ENCODE measurements at regions not wholly inside any gene's neighbourhood (a gene's known extent, or its start where the extent isn't known, plus 50 kb on each side); places are given as distances from the start of the nearest gene placed in this dataset.

- Mint-ChIP-seq H3K36me3 (ENCODE audit: insufficient read depth) (no peaks in the 10 kb centered on the region), H3K4me3 (no peak overlapping the region), H3K27me3 (ENCODE audit: low read depth) (no peaks in the 10 kb centered on the region), H3K4me1 (ENCODE audit: low read depth) (no peaks in the 10 kb centered on the region), H3K9me3 (peaks cover 4% of the 10 kb centered on the region)
- DNase-seq = no peak
- ATAC-seq = no peak
Measured at GRCh38 chr3:30131191-30131590, 475.2 kb upstream of the TGFBR2 start.

- H3K4me3 Mint-ChIP-seq = no peak overlapping the region
- H3K36me3 Mint-ChIP-seq (ENCODE audit: insufficient read depth) = no peaks in the 10 kb centered on the region
- ATAC-seq = no peak
- no peaks in the 10 kb centered on the region for H3K4me1 Mint-ChIP-seq (ENCODE audit: low read depth)
- no peaks in the 10 kb centered on the region for H3K27me3 Mint-ChIP-seq (ENCODE audit: low read depth)
- H3K9me3 Mint-ChIP-seq = peaks cover 10% of the 10 kb centered on the region
- no peak for DNase-seq
Measured at GRCh38 chr3:30135190-30135589, 471.2 kb upstream of the TGFBR2 start.

- H3K36me3 Mint-ChIP-seq (ENCODE audit: insufficient read depth) = no peaks in the 10 kb centered on the region
- H3K4me1 Mint-ChIP-seq (ENCODE audit: low read depth) = no peaks in the 10 kb centered on the region
- H3K4me3 Mint-ChIP-seq = no peak overlapping the region
- H3K9me3 Mint-ChIP-seq = peaks cover 10% of the 10 kb centered on the region
- ATAC-seq (no peak), DNase-seq (no peak)
- H3K27me3 Mint-ChIP-seq (ENCODE audit: low read depth) = no peaks in the 10 kb centered on the region
Measured at GRCh38 chr3:30139283-30139682, 467.1 kb upstream of the TGFBR2 start.

GRCh38 chr3:30140356-30141075 lies 465.9 kb upstream of the TGFBR2 start:
- Mint-ChIP-seq H3K36me3 (ENCODE audit: insufficient read depth) (no peaks in the 10 kb centered on the region), H3K4me1 (ENCODE audit: low read depth) (no peaks in the 10 kb centered on the region), H3K27me3 (ENCODE audit: low read depth) (no peaks in the 10 kb centered on the region), H3K9me3 (peaks cover 10% of the 10 kb centered on the region), H3K4me3 (no peak overlapping the region)
- ATAC-seq (no peak), DNase-seq (no peak)

GRCh38 chr3:30141178-30141581 lies 465.2 kb upstream of the TGFBR2 start:
- Mint-ChIP-seq H3K27me3 (ENCODE audit: low read depth) (no peaks in the 10 kb centered on the region), H3K36me3 (ENCODE audit: insufficient read depth) (no peaks in the 10 kb centered on the region), H3K9me3 (peaks cover 7% of the 10 kb centered on the region), H3K4me1 (ENCODE audit: low read depth) (no peaks in the 10 kb centered on the region), H3K4me3 (no peak overlapping the region)
- DNase-seq (no peak), ATAC-seq (no peak)

- Mint-ChIP-seq H3K4me1 (ENCODE audit: low read depth) (no peaks in the 10 kb centered on the region), H3K4me3 (no peak overlapping the region), H3K36me3 (ENCODE audit: insufficient read depth) (no peaks in the 10 kb centered on the region), H3K9me3 (no peaks in the 10 kb centered on the region), H3K27me3 (ENCODE audit: low read depth) (no peaks in the 10 kb centered on the region)
- ATAC-seq = no peak
- no peak for DNase-seq
Measured at GRCh38 chr3:30141927-30142326, 464.5 kb upstream of the TGFBR2 start.

GRCh38 chr3:30142946-30143345 lies 463.5 kb upstream of the TGFBR2 start:
- no peaks in the 10 kb centered on the region for H3K4me1 Mint-ChIP-seq (ENCODE audit: low read depth)
- H3K9me3 Mint-ChIP-seq = no peaks in the 10 kb centered on the region

GRCh38 chr3:30145281-30145680 lies 461.1 kb upstream of the TGFBR2 start:
- H3K4me3 Mint-ChIP-seq = no peak overlapping the region
- DNase-seq = no peak
- ATAC-seq = no peak
- H3K36me3 Mint-ChIP-seq (ENCODE audit: insufficient read depth) = no peaks in the 10 kb centered on the region
- H3K27me3 Mint-ChIP-seq (ENCODE audit: low read depth) = peaks cover 2% of the 10 kb centered on the region
- H3K9me3 Mint-ChIP-seq = no peaks in the 10 kb centered on the region
- H3K4me1 Mint-ChIP-seq (ENCODE audit: low read depth) = no peaks in the 10 kb centered on the region

More at GRCh38 chr3:30142946-30143345, 463.5 kb upstream of the TGFBR2 start:
- no peak overlapping the region for H3K4me3 Mint-ChIP-seq
- no peaks in the 10 kb centered on the region for H3K36me3 Mint-ChIP-seq (ENCODE audit: insufficient read depth)
- DNase-seq (no peak), ATAC-seq (no peak)
- H3K27me3 Mint-ChIP-seq (ENCODE audit: low read depth) = no peaks in the 10 kb centered on the region

GRCh38 chr3:30146978-30147377 lies 459.4 kb upstream of the TGFBR2 start:
- Mint-ChIP-seq H3K4me3 (no peak overlapping the region), H3K27me3 (ENCODE audit: low read depth) (peaks cover 2% of the 10 kb centered on the region), H3K9me3 (no peaks in the 10 kb centered on the region), H3K4me1 (ENCODE audit: low read depth) (no peaks in the 10 kb centered on the region), H3K36me3 (ENCODE audit: insufficient read depth) (no peaks in the 10 kb centered on the region)
- no peak for ATAC-seq
- DNase-seq = no peak

GRCh38 chr3:30154853-30155252 lies 451.5 kb upstream of the TGFBR2 start:
- no peak overlapping the region for H3K4me3 Mint-ChIP-seq
- no peak for ATAC-seq
- DNase-seq = no peak
- H3K27me3 Mint-ChIP-seq (ENCODE audit: low read depth) = peaks cover 2% of the 10 kb centered on the region
- H3K36me3 Mint-ChIP-seq (ENCODE audit: insufficient read depth) = no peaks in the 10 kb centered on the region
- H3K9me3 Mint-ChIP-seq = no peaks in the 10 kb centered on the region
- H3K4me1 Mint-ChIP-seq (ENCODE audit: low read depth) = no peaks in the 10 kb centered on the region

GRCh38 chr3:30155755-30156154 lies 450.6 kb upstream of the TGFBR2 start:
- DNase-seq = no peak
- Mint-ChIP-seq H3K9me3 (no peaks in the 10 kb centered on the region), H3K4me1 (ENCODE audit: low read depth) (no peaks in the 10 kb centered on the region), H3K4me3 (no peak overlapping the region), H3K36me3 (ENCODE audit: insufficient read depth) (no peaks in the 10 kb centered on the region), H3K27me3 (ENCODE audit: low read depth) (no peaks in the 10 kb centered on the region)
- ATAC-seq = no peak

- H3K9me3 Mint-ChIP-seq = no peaks in the 10 kb centered on the region
- ATAC-seq = no peak
- peaks cover 3% of the 10 kb centered on the region for H3K27me3 Mint-ChIP-seq (ENCODE audit: low read depth)
- no peaks in the 10 kb centered on the region for H3K36me3 Mint-ChIP-seq (ENCODE audit: insufficient read depth)
- no peak for DNase-seq
- no peaks in the 10 kb centered on the region for H3K4me1 Mint-ChIP-seq (ENCODE audit: low read depth)
- no peak overlapping the region for H3K4me3 Mint-ChIP-seq
Measured at GRCh38 chr3:30156586-30157498, 449.6 kb upstream of the TGFBR2 start.

GRCh38 chr3:30161375-30161774 lies 445.0 kb upstream of the TGFBR2 start:
- Mint-ChIP-seq H3K36me3 (ENCODE audit: insufficient read depth) (no peaks in the 10 kb centered on the region), H3K9me3 (peaks cover 3% of the 10 kb centered on the region), H3K27me3 (ENCODE audit: low read depth) (peaks cover 3% of the 10 kb centered on the region), H3K4me3 (no peak overlapping the region), H3K4me1 (ENCODE audit: low read depth) (no peaks in the 10 kb centered on the region)
- no peak for DNase-seq
- no peak for ATAC-seq

- peaks cover 3% of the 10 kb centered on the region for H3K9me3 Mint-ChIP-seq
- no peak for DNase-seq
- H3K27me3 Mint-ChIP-seq (ENCODE audit: low read depth) = peaks cover 3% of the 10 kb centered on the region
- H3K36me3 Mint-ChIP-seq (ENCODE audit: insufficient read depth) = no peaks in the 10 kb centered on the region
- no peak overlapping the region for H3K4me3 Mint-ChIP-seq
- no peak for ATAC-seq
- H3K4me1 Mint-ChIP-seq (ENCODE audit: low read depth) = no peaks in the 10 kb centered on the region
Measured at GRCh38 chr3:30162579-30162978, 443.8 kb upstream of the TGFBR2 start.

GRCh38 chr3:30166535-30166934 lies 439.9 kb upstream of the TGFBR2 start:
- peaks cover 4% of the 10 kb centered on the region for H3K27me3 Mint-ChIP-seq (ENCODE audit: low read depth)
- no peak overlapping the region for H3K4me3 Mint-ChIP-seq
- DNase-seq (no peak), ATAC-seq (no peak)
- H3K4me1 Mint-ChIP-seq (ENCODE audit: low read depth) = no peaks in the 10 kb centered on the region
- H3K9me3 Mint-ChIP-seq = peaks cover 3% of the 10 kb centered on the region
- no peaks in the 10 kb centered on the region for H3K36me3 Mint-ChIP-seq (ENCODE audit: insufficient read depth)

Measured in activated T-cell treated with anti-CD3 and anti-CD28 coated beads, Interleukin-2, amount 50 U/mL, for 4 hours (primary cell).